GM18873 (cell line): ENCODE measurements at regions not wholly inside any gene's neighbourhood (a gene's known extent, or its start where the extent isn't known, plus 50 kb on each side); places are given as distances from the start of the nearest gene placed in this dataset.

ENCODE experiments used
- ATAC-seq: cut with Tn5 transposase; IDR thresholded peaks from one replicate; pipeline ENCODE4 v1.9.1; 2021; ENCODE audit warnings: mild to moderate bottlenecking, moderate library complexity, moderate number of reproducible peaks; ENCODE audit not compliant: unreplicated experiment, low FRiP score

DNA sequence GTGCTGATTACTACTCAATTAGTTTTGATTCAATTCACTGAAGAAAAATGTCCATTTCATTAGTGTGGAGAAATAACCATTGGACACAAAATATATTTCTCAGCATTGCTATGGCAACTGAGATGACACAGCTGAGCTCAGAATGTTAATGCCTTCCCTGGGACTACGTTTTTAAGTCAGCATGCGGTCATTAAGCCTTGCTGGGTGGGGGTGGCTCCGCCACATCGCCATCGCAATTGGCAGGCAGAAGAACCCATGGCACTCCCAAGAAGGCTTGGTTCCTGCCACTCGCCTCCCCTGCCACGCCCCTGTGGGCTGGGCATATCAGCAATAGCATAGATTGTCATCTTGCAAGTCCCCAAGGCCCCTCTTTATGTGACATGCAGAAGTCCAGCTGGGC lies 256.7 kb upstream of the CAMK1G start:
- ATAC-seq = no peak

DNA sequence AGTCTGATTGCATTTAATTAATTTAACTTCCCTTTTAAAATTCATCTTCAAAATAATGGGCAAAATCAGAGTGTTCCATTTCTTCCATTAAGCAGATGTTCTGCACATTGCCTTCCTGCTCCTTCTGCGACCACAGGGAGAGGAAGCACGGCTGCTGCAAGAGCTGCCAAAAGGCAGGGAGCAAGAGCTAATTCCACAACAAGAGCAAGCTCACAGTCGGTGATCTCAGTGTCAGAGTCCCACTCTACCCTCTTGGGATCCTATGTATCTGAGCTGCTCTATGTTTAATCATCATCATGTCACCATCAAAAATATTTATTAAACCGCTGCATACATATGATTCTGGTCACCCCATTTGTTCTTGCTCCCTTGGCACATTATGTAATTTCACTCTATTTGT lies 255.3 kb upstream of the CAMK1G start:
- no peak for ATAC-seq

DNA sequence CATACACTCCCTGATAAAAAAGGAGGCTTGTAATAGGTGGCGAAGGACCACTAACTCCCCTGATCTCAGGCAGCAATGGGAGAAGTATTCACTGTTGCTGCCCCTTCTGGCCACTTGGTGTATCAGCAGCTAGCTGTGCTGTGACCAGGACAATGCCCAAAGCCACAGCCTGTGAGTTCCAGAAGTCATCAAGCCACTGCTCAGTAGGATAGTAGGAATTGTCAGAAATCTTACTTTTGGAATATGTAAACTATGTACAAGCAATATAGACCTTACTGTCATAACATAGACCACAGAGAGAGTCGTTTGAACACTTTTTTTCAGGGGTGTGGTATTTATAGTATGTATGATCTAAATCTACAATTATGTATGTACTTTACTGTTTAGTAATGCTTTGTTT lies 248.3 kb upstream of the CAMK1G start:
- no peak for ATAC-seq

DNA sequence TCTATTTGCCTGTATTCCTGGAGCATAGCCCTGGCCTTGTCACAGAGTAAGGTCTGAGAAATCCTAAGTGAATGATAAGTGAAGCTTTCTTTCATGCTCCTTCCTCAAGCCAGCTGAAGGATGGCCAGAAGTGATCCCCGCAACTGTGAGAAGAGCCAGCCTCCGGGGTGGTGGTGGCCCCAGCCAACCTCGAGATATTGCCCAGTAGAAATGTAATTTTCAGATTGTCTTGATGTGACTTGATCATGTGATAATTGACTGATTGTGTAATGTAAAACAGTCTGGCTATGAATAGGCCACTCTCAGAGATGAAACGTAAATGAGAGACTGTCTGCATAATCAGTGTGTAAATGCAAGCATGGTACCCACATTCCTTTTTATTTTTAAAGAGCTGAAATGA lies 242.4 kb upstream of the CAMK1G start:
- ATAC-seq = no peak

DNA sequence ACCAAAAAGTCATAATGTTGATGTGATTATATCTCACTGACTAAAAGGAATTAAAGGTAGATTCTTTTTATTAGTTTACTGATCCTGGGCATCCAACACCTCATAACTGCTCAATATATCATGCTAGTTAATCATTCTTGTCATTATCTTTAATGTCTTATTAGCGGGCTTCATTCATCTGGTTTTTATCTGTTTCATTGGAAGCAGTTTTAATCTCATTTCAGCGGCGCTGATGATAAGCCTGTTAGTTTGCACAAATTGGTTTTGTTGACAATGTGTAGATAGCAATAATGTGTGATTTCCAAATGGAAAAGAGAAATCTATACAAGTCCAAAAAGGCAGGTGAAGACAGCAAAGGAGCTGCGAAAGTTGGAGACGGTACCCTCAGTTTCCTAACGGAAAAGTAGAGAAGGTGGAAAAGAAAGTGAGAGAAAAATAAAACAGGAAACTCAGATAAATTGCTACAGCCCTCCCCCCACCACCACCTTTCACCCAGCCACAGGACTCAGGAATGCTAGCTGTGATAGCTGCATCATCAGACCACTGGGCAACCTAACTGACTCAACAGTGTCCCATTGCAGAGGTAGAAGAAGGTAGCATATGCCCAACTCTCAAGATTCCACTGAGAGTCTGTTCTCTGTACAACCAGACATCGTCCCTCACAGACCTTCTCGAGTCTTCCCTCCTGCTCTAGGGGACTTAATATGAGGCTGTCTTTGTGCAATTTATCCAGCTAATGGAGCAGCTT lies 241.7 kb upstream of the CAMK1G start:
- no peak for ATAC-seq

DNA sequence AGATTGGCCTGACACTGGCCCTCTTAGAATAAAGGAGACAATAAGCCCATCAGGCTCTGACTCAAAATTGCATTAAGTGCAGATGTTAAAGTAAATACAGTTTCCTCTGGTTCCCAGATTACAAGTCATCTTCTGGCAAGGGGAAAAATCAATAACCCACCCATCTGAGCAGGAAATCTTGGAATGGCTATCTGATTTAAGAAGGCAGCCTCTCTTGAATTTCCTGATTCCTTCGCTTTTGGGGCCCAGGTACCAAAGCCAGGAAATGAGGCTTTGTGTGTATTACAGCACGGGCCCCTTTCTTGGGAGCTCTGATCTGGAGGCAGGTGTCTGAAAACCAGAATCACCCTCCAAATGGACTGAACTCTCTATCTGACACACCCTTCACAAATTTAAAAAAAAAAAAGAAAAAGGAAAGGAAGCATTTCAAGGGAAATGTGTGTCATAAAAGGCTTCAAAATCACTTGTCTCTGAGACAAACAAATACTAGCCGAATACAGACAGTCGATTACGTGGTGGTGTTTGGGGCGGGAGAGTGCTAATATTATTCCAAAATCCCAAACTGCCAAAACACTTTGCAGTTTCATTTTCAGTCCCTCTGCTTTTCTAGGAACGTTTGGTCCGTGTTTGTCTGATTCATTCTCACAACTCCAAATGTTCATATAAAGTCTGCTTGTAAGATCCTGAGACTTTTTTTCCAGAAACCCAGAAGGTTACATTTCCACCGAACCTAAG lies 240.9 kb upstream of the CAMK1G start:
- ATAC-seq = no peak

DNA sequence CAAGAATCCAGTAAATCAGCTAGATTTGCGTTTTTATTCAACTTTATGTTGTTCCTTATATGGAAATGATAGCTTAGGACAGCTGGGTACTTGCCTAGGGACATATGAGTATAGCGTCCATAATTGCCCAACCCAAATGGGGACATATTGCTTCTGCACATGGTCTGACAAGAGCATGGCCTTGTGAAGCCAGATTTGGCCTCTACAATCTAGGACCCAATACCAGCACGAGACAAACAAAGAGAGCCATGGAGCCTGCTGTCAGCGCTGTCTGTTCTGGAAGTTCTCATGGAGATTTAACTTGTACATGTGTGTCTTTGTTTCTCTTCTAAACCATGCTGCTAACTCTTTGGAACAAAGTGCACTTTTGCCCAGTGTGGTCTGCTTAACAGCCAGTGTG lies 240.0 kb upstream of the CAMK1G start:
- ATAC-seq = no peak

DNA sequence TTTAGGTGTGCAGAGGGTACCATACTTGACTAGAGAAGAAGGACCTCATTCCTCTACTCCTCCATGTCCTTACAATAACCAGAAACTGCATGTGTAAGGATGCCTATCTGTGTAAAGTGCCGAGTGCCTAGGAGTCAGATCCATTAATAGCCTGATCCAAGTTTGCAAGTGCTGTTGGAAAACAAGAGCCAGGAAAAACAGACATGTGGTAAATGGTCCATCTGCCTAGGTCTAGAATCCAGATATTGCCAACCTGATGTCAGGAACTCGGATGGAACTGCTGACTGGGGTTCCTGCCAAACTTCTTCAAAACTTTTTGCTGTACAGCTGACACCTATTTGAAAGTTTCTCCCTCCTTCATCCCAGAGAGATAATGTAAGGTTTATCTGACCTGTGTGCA lies 239.4 kb upstream of the CAMK1G start:
- ATAC-seq = no peak

DNA sequence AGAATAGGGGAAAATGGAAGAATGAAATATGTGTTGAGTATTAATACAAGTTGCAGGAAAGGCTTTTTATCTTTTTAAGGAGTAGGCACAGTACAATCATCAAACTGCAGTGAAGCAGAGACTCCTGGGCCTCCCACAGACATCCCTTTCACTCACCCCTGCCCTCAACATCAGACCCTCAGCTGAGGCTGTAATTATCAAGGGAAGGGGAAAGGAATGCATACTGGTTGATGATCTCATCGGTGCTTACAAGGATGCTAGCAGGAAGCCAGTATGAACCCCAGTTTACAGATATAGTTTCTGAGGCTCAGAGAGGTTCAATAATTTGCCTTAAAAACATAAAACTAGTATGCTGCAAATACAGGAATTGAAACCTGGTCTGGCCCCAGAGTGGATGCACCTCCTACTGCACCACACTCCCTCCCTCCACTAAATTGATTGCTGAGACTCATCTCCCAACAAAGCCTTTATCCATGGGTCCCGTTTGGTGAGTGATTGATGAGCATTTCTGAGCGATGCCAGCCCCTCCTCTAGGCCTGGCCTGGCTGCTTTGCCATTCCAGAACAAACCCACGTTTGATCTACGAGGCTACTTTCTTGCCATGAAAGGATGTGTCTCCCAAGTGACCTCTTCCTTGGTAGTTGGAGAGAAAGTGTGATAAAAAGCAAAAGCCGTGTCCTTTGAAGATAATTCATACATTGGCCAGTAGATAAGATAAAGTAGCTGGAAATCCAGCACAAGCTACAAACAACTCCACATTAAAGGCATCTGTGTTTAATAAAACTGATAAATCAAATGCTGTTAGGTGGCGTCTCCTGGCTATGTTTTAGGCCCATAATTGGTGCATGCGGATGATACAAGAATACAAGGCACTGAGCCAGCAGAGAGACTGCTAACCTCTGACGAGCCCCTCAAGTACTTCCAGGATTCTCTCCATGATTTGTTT lies 233.9 kb upstream of the CAMK1G start:
- ATAC-seq = no peak

DNA sequence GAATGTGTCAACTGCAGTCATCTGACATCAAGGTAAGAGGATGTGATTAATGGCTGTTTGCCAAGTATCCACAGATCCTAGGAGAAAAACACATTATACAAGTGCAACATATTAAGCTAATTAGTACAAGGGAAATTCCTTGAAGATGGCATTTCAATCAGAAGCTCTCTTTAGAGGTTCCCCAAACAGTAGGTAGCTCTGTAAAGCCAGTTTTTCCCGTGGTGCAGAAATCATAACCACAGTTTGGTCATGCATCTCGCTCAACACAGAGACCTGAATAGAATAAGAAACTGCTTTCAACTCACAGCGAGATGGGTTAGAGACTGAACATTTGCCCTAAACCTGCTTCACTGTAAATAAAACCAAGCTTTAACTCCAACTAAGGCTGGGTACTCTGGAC lies 230.5 kb upstream of the CAMK1G start:
- no peak for ATAC-seq

DNA sequence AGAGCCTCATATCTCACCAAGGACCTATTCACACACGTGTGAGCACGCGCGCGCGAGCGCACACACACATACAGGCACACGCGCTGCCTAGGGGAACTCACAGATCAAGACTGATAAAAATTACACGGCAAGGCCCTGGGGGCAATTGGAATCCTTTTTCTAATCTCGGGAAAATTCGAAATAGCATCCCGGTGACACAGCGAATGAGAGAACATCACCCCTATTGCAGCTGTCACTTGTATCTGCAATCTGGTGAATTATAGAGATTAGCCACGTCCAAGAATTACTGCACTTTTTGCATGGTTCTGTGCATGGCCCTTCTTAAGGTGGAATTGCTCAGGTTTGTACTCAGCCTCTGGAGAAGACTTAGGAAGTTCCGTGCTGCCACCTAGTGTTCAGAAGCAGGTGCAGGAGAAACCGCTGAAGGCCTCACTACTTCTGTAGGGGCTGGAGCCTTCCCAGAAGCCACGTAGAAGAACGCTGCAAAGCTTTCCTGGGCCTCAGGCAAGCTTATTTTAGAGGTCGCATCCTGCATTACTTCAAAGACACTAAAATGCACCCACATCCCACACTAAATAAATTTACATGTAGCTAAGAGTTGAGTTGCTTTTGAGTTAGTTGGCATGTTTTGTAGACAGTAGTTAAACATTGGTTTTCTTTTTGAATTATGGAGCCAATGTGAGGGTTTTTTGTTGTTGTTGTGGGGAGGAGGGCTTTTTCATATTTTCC lies 229.2 kb upstream of the CAMK1G start:
- ATAC-seq = no peak

DNA sequence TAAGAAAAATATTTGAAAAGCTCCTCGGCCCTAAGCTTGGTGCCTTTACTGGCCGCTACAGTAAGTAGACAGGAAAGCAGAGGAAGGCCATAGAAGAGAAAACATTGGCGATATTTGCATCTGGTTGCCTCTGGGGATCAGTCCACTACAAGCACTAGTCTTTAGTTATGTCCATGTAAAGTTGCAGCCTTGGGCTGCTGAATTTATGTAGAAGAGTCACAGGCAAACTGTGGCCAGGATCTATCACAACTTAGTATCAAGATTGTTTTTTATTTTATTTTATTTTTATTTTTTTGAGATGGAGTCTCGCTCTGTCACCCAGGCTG lies 228.7 kb upstream of the CAMK1G start:
- ATAC-seq = no peak

DNA sequence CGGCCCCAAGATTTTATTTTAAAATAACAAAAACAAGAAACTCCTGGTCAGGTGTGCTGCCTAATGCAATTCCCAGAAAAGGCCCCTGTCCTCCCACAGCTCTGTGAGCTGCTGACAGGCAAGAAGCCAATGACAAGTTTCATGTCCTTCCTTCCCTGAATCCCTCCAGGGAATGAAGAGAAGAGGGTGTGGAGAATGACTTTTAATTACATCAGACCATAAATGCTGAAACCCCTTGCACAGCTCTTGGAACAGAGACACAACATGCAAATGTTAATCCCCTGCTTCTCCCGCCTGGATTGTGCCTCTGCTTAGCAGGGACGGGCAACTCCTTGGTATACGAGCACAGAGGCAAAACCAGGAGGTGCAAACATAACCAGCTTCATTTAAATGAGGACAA lies 228.1 kb upstream of the CAMK1G start:
- ATAC-seq = no peak

DNA sequence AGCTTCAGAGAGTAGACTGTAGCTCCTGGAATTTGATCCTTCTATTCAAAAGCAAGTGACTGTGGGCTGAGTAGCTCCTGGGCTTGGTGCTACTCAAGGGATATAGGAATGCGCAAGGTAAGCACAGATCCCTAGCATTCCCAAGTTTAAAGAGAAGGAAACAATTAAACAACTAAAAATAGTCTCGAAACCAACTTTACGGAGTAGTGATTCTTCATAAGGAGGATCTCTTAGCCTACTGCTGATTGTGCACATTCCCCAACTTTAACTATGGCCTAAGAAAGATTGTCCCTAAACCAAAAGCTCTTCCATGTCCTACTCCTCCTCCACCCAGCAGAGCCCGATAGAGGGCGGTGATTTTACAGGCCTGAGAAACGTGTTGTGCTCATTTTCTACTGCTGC lies 226.5 kb upstream of the CAMK1G start:
- no peak for ATAC-seq

DNA sequence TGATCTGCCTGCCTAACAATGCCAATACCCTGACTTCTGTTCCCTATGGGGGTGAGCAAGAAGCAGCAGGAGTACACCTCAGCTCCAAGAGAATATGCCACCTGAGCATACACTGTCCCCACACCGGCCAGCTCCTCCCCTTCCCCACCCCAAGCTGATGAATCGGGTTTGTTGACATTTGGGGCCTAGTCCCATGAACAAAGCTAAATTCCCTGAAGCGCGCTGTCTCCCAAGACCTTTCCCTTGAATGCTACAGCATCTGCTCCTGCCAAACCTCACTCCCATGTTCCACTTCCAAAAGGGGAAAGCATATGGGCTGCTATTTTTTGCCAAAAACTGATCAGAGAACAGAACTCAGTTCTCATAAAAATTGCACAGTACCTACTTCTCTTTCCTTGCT lies 220.4 kb upstream of the CAMK1G start:
- ATAC-seq = no peak

DNA sequence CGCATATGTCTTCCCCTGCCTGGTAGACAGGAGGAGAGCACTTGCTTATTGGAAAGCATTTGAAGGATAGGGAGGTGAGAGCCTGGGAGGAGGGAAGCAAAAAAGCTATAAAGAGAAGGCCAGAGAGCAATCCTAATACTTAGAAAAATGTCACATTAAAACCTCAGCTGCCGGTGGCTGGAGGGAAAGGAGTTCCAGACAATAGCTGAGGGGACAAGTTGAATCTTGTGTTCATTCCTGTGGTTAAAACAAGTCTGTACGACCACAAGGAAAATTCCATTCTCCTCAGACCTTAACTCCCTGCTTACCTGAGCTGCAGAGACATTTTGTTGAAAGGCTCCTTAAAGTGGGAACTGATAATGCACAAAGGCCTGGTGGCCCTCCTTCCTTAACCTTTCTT lies 218.8 kb upstream of the CAMK1G start:
- ATAC-seq = no peak

DNA sequence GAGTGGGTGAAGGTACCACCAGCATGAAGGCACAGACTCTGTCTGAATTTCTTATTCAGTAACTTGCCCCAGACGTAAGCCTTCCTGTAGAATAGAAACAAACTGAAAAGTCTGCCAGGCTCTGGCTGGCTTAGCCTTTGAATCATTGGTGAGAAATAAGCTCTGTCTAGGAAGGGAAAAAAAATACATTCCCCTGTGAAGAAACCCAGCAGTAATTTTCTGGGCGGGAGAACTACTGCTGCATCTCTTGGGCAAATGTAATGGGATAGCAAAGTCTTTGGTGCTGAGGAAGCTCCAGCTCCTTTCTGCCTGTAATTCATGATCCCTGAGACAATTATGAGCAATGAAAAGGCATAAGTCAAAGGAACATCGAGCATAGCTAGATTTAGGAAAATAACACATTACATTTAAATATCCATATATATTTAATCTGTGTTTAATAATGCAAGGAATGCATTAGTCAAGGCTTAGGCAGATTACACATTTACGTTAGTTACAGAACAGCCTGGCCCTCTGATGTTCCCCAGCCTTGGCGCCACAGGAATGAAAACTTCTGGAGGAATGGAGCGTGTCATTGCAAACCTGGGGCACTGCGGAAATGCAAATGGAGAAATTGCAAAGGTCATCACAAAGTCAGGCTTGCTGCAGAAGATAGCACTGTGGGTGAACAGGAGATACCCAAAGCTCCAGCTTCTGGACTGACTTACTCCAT lies 216.3 kb upstream of the CAMK1G start:
- ATAC-seq = no peak

DNA sequence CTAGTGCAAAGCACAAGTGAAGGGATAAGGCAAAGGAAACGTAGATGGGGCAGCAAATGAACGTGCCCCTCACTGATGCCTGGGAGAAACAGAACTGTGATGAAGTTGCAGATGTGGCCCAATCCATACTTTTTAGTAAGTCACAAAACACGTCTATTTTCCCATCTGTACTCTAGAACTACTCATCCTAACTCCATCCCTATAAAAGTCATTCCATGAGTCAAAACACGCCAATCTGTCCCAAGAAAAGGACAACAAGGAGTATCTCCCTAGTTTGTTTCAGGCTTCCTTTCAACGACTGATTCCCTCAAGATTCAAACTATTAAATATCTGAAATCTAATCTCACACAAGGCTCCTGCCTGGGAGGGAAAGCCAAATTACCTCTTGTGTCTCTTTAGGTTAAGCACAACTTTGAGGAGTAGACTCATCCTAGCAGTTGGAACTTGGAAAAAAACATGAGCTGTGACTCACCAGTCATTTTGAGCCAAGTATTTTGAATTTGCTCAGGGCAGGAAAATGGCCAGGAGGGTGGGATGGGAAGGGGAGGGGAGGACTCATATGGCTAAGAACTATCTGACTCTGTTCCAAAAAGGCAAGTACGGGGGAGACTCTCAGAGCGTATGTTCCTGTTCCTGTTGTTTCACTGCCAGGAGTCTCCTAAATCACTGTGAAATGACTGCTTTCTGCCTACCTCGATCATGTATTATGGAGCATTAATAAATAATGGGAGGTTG lies 214.5 kb upstream of the CAMK1G start:
- no peak for ATAC-seq

DNA sequence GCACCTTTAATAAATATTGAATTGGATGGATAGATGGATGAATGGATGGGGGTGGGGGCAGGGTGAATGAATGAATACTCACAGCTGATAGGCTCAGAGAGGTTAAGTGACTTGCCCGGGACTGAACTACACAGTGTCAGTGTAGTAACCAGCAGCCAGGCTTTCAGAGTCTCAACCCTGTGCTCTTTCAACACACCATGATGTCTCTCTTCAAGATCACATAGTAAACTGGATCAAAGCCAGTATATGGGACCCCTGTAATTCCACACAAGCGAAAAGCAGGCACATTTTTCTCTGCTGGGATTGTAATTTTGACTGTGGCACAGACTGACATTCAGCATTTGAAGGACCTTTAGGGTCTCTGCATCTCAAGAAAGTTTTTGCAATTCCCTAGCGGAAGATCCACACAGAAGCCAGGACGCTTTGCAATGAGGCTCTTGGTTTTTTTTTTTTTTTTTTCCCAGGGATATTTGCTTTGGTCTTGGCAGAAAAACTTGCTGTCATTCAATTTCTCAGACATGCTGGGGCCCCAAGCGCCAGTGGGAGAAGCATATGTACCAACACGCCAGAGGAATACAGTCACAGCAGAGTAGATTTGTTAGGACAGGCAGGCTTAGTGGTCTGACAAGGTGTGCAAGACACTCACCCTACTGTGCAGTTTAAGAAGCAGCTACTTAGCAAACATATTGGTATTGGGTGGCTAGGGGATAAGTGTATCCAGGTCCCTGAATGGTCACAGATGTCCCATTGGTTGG lies 213.1 kb upstream of the CAMK1G start:
- no peak for ATAC-seq
